ENCODE measurements at regions not wholly inside any gene's neighbourhood (a gene's known extent, or its start where the extent isn't known, plus 50 kb on each side); places are given as distances from the start of the nearest gene placed in this dataset.

- POLR2A ChIA-PET, result no interaction called here
- no peaks in the 10 kb centered on the region for H3K27me3 Mint-ChIP-seq
- no peaks in the 10 kb centered on the region for H3K9me3 Mint-ChIP-seq (ENCODE audit: insufficient read depth)
- H3K4me1 ChIP-seq (ENCODE audit: control insufficient read depth in 2 of 2, insufficient read depth in 2 of 2, low read length in 2 of 2), result no peaks in the 10 kb centered on the region
- H3K27ac ChIP-seq (ENCODE audit: low read length in 2 of 2), result no peak overlapping the region
- no peak overlapping the region for H3K4me3 ChIP-seq (ENCODE audit: control extremely low read depth in 1 of 5, extremely low read depth in 1 of 5, insufficient read depth in 1 of 5, low read depth in 2 of 5, low read length in 4 of 5)
- H3K27me3 ChIP-seq (replicated peaks in 1 of 4; ENCODE audit: control extremely low read depth in 1 of 4, control insufficient read depth in 3 of 4, insufficient read depth in 4 of 4, low read length in 3 of 4), result no peaks in the 10 kb centered on the region
- WGBS (ENCODE audit: insufficient coverage), result no CpG with 5 or more reads among the region's 3 CpGs
- no peak overlapping the region for H3K9ac ChIP-seq (ENCODE audit: low read length)
- H3K9me3 ChIP-seq (ENCODE audit: control extremely low read depth in 1 of 3, control insufficient read depth in 2 of 3, insufficient read depth in 1 of 3, low read length in 2 of 3), result no peaks in the 10 kb centered on the region
- no peak overlapping the region for H3K4me3 Mint-ChIP-seq
- no peaks in the 10 kb centered on the region for H4K20me1 ChIP-seq (ENCODE audit: control insufficient read depth, insufficient read depth, low read length, poor library complexity, severe bottlenecking)
- no peaks in the 10 kb centered on the region for H3K79me2 ChIP-seq (ENCODE audit: control insufficient read depth, insufficient read depth, low read length)
- CTCF ChIA-PET, result no interaction called here
- no peaks in the 10 kb centered on the region for H3K4me1 Mint-ChIP-seq
- no peak overlapping the region for H3K27ac Mint-ChIP-seq
- intact Hi-C loops (cut with micrococcal nuclease), result no loop called here
- DNase-seq, result no peak
- H3K36me3 ChIP-seq (replicated peaks in 1 of 2; ENCODE audit: control extremely low read depth in 1 of 2, control insufficient read depth in 1 of 2, extremely low read depth in 1 of 2, insufficient read depth in 2 of 2, low read length in 1 of 2), result no peaks in the 10 kb centered on the region
- H2AFZ ChIP-seq (ENCODE audit: insufficient read depth, low read depth, low read length, poor library complexity, severe bottlenecking), result no peak overlapping the region
- H3K4me2 ChIP-seq (replicated peaks; ENCODE audit: low read depth, low read length, poor library complexity, severe bottlenecking), result no peak overlapping the region
- ATAC-seq (ENCODE audit: low read depth), result no peak
- no peak for TF ChIP-seq EZH2 (IDR thresholded peaks at IDR 0.05; ENCODE audit: borderline replicate concordance, insufficient read depth, low read depth, low read length, poor library complexity, severe bottlenecking)
- TF ChIP-seq CTCF (IDR thresholded peaks at IDR 0.05), result no peak
These were observed 53.4 kb upstream of the PTGFRN start for GRCh38 chr1:116856312-116856711.

- H3K9ac ChIP-seq (ENCODE audit: low read length), result no peak overlapping the region
- no peaks in the 10 kb centered on the region for H4K20me1 ChIP-seq (ENCODE audit: control insufficient read depth, insufficient read depth, low read length, poor library complexity, severe bottlenecking)
- 88% methylated on average over 1 of the region's 3 CpGs for WGBS (ENCODE audit: insufficient coverage)
- DNase-seq (no peak), ATAC-seq (ENCODE audit: low read depth) (no peak)
- CTCF ChIA-PET, result no interaction called here
- H3K27ac Mint-ChIP-seq, result no peak overlapping the region
- no peak overlapping the region for H3K4me2 ChIP-seq (replicated peaks; ENCODE audit: low read depth, low read length, poor library complexity, severe bottlenecking)
- no peaks in the 10 kb centered on the region for H3K79me2 ChIP-seq (ENCODE audit: control insufficient read depth, insufficient read depth, low read length)
- no peak overlapping the region for H3K4me3 ChIP-seq (ENCODE audit: control extremely low read depth in 1 of 5, extremely low read depth in 1 of 5, insufficient read depth in 1 of 5, low read depth in 2 of 5, low read length in 4 of 5)
- no peaks in the 10 kb centered on the region for H3K27me3 Mint-ChIP-seq
- H3K4me1 ChIP-seq (ENCODE audit: control insufficient read depth in 2 of 2, insufficient read depth in 2 of 2, low read length in 2 of 2), result no peaks in the 10 kb centered on the region
- intact Hi-C loops (cut with micrococcal nuclease), result no loop called here
- no peak overlapping the region for H2AFZ ChIP-seq (ENCODE audit: insufficient read depth, low read depth, low read length, poor library complexity, severe bottlenecking)
- no peak overlapping the region for H3K4me3 Mint-ChIP-seq
- H3K27ac ChIP-seq (ENCODE audit: low read length in 2 of 2), result no peak overlapping the region
- no peak for TF ChIP-seq EZH2 (IDR thresholded peaks at IDR 0.05; ENCODE audit: borderline replicate concordance, insufficient read depth, low read depth, low read length, poor library complexity, severe bottlenecking)
- TF ChIP-seq CTCF (IDR thresholded peaks at IDR 0.05), result no peak
- H3K9me3 Mint-ChIP-seq (ENCODE audit: insufficient read depth), result no peaks in the 10 kb centered on the region
- no peaks in the 10 kb centered on the region for H3K4me1 Mint-ChIP-seq
- H3K27me3 ChIP-seq (replicated peaks in 1 of 4; ENCODE audit: control extremely low read depth in 1 of 4, control insufficient read depth in 3 of 4, insufficient read depth in 4 of 4, low read length in 3 of 4), result no peaks in the 10 kb centered on the region
- H3K9me3 ChIP-seq (ENCODE audit: control extremely low read depth in 1 of 3, control insufficient read depth in 2 of 3, insufficient read depth in 1 of 3, low read length in 2 of 3), result no peaks in the 10 kb centered on the region
- H3K36me3 ChIP-seq (replicated peaks in 1 of 2; ENCODE audit: control extremely low read depth in 1 of 2, control insufficient read depth in 1 of 2, extremely low read depth in 1 of 2, insufficient read depth in 2 of 2, low read length in 1 of 2), result no peaks in the 10 kb centered on the region
- POLR2A ChIA-PET, result no interaction called here
These were observed 52.6 kb upstream of the PTGFRN start for GRCh38 chr1:116857092-116857491.
